Upper lobe of left lung (tissue), 6 donors: ENCODE measurements at regions not wholly inside any gene's neighbourhood (a gene's known extent, or its start where the extent isn't known, plus 50 kb on each side); places are given as distances from the start of the nearest gene placed in this dataset.

Experiments used
- ATAC-seq, 2 donors: fragments of 200-7000 bp; cut with Tn5 transposase; one replicate each; pipeline ENCODE4 v1.9.1; 2022; ENCODE audit warnings: mild to moderate bottlenecking in 2 of 2, moderate library complexity in 2 of 2; ENCODE audit not compliant: low FRiP score in 2 of 2
- DNase-seq, 2 donors: peaks; one replicate each; pipeline ENCODE4 v3.0.0-alpha.2; 2019 to 2020
- H3K27ac ChIP-seq, 4 donors: fragments of 200-600 bp; sonication (generic); one replicate each; pipeline ENCODE4 v1.5.1; 2016 to 2019
- H3K27me3 ChIP-seq, 4 donors: fragments of 200-600 bp; sonication (generic); one replicate each; pipeline ENCODE4 v1.5.1; 2017 to 2019
- H3K36me3 ChIP-seq, 4 donors: fragments of 200-600 bp; sonication (generic); one replicate each; pipeline ENCODE4 v1.5.1; 2016 to 2019
- H3K4me1 ChIP-seq, 4 donors: fragments of 200-600 bp; sonication (generic); one replicate each; pipeline ENCODE4 v1.5.1; 2018 to 2019
- H3K4me3 ChIP-seq, 4 donors: fragments of 200-600 bp; sonication (generic); one replicate each; pipeline ENCODE4 v1.5.1; 2017 to 2019; ENCODE audit warnings: mild to moderate bottlenecking in 2 of 4, moderate library complexity in 1 of 4
- H3K9me3 ChIP-seq, 4 donors: fragments of 200-600 bp; sonication (generic); one replicate each; pipeline ENCODE4 v1.5.1; 2018 to 2019
- EP300 ChIP-seq, 4 donors: sonication (generic); formaldehyde crosslinking; IDR thresholded peaks; one replicate each; pipeline ENCODE4 v1.5.1; 2017; ENCODE audit warnings: antibody characterized with exemption in 4 of 4, control low read depth in 2 of 4
- POLR2A ChIP-seq, 4 donors: fragments of 450-650 bp; IDR thresholded peaks; one replicate each; pipeline ENCODE4 v1.5.1; 2016 to 2017; ENCODE audit warnings: antibody characterized with exemption in 4 of 4, mild to moderate bottlenecking in 2 of 4
- POLR2AphosphoS5 ChIP-seq, 2 donors: sonication (generic); formaldehyde crosslinking; IDR thresholded peaks; one replicate each; pipeline ENCODE4 v1.5.1; 2017; ENCODE audit warnings: antibody characterized with exemption in 2 of 2
- WGBS, 2 donors: methylation state at CpG; one replicate each; pipeline ENCODE4 v1.1.5; 2017 to 2018; 5-methylcytosine and 5-hydroxymethylcytosine counted together
- TF ChIP-seq, protein P1 (sequence below), 6 experiments: fragments of 450-650 bp in 4 of 6; fragments of 200-600 bp in 2 of 6; sonication (generic) in 2 of 6; IDR thresholded peaks; one replicate each; pipeline ENCODE4 v1.5.1; 2016 to 2019; ENCODE audit warnings: antibody characterized with exemption in 6 of 6
- donor health status: DM: no; HTN: no; CAD: no; lungs with moderate emphysema.
- donor health status: DM: no; HTN: yes; CAD: no; lungs with severe emphysema.

DNA sequence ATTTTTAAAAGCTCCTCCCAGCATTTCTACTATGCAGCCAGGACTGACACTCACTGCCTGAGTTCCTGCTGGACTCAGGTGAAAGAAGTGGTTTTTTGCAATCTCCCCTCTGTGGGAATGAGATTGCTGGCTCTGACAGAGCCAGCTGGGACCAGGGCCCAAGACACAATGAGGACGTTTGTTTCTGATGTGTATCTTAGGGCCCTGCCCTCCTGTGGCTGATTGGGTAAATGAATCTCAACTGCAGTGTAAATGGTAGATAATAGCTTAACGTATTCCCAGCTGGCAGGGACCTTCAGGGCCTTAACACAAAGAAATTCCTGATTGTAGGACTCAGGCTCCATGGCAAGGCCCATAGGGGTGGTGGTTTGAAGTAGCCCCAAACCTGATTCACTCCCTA, 85.8 kb upstream of the PRPS1 start:
- Histone ChIP-seq H3K9me3 (no peaks in the 10 kb centered on the region), H3K4me1 (no peaks in the 10 kb centered on the region), H3K36me3 (no peaks in the 10 kb centered on the region), H3K4me3 (no peak overlapping the region), H3K27me3 (no peaks in the 10 kb centered on the region), H3K27ac (no peak overlapping the region)
- no peak for DNase-seq
- no peak for ATAC-seq
- TF ChIP-seq EP300 (IDR thresholded peaks at IDR 0.05), result no peak
- no peak for TF ChIP-seq POLR2AphosphoS5 (IDR thresholded peaks at IDR 0.05)
- no peak for TF ChIP-seq POLR2A (IDR thresholded peaks at IDR 0.05)
- TF ChIP-seq, protein P1, sequence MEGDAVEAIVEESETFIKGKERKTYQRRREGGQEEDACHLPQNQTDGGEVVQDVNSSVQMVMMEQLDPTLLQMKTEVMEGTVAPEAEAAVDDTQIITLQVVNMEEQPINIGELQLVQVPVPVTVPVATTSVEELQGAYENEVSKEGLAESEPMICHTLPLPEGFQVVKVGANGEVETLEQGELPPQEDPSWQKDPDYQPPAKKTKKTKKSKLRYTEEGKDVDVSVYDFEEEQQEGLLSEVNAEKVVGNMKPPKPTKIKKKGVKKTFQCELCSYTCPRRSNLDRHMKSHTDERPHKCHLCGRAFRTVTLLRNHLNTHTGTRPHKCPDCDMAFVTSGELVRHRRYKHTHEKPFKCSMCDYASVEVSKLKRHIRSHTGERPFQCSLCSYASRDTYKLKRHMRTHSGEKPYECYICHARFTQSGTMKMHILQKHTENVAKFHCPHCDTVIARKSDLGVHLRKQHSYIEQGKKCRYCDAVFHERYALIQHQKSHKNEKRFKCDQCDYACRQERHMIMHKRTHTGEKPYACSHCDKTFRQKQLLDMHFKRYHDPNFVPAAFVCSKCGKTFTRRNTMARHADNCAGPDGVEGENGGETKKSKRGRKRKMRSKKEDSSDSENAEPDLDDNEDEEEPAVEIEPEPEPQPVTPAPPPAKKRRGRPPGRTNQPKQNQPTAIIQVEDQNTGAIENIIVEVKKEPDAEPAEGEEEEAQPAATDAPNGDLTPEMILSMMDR (IDR thresholded peaks at IDR 0.05), result no peak
- 16% methylated on average over 2 of the region's 2 CpGs; no CpG with 5 or more reads in 1 of the 2 donors for WGBS, 2 donors

DNA sequence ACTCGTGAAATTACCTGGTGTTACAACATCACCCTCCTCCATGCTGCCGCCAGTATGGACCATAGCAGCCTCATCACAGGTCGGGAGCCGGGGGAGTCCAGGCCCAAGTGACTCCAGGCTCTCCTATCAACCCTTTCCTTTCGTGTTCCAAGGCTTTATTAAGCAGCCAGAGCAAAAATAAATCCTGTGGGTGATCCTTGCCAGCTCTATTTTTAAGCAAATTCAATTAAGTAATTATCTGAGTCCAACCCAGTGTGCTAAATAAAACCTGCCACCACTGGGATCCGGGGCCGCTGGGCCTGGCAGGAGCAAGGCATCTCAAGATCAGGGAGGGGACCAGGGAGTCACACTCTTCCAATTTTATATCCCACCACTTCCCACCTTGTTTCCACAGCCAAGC, 80.7 kb upstream of the PRPS1 start:
- DNase-seq (no peak), ATAC-seq (no peak)
- 69 to 83% methylated on average over 3 to 7 of the region's 7 CpGs for WGBS, 2 donors
- no peak overlapping the region for H3K27ac ChIP-seq
- no peak overlapping the region for H3K4me3 ChIP-seq
- H3K27me3 ChIP-seq, result no peaks in the 10 kb centered on the region
- H3K9me3 ChIP-seq, result no peaks in the 10 kb centered on the region
- no peaks in the 10 kb centered on the region for H3K4me1 ChIP-seq
- no peak for TF ChIP-seq EP300 (IDR thresholded peaks at IDR 0.05)
- no peaks in the 10 kb centered on the region for H3K36me3 ChIP-seq

DNA sequence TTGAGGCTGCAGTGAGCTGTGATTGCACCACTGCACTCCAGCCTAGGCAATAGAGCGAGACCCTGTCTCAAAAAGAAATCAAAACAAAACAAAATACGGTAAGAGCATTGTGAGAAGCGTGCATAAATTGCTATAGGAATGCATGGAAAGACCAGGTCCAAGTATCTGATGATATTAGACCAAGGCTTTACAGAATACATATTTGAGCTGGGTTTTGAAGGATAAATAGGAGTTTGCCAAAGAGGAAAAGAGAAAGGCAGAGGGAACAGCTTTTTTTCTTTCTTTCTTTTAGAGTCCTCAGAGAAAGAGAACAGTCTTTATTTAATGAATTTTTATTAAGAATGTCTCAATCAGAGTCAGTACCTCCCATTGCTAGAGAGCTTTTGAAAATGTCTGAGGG, 79.5 kb upstream of the PRPS1 start:
- ATAC-seq (no peak), DNase-seq (no peak)
- H3K36me3 ChIP-seq, result no peaks in the 10 kb centered on the region
- TF ChIP-seq, protein P1 (IDR thresholded peaks at IDR 0.05), result no peak
- no peak for TF ChIP-seq POLR2A (IDR thresholded peaks at IDR 0.05)
- TF ChIP-seq EP300 (IDR thresholded peaks at IDR 0.05), result no peak
- no peaks in the 10 kb centered on the region for H3K27me3 ChIP-seq
- WGBS, 2 donors, result 84 to 99% methylated on average over 3 of the region's 3 CpGs
- H3K27ac ChIP-seq, result no peak overlapping the region
- no peaks in the 10 kb centered on the region for H3K9me3 ChIP-seq
- H3K4me3 ChIP-seq, result no peak overlapping the region
- H3K4me1 ChIP-seq, result no peaks in the 10 kb centered on the region

DNA sequence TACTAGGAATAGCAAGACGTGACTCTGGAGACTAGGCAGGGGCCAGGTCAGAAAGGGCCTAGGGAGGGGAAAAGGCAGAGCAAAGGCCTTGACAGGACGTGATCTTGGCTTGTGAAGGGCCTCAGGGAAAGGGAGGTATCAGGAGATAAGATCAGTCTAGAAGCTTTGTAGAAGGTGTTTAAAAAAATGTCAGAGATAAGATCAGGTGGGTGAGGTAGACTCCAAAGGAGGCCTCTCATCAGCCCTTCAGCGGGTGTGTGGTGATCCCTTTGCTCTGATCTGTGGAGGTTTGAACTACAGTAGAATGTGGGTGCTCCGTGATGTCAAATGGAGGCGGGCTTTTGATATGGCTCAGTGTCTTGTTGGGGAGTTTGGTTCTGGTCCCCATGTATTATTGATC, 78.8 kb upstream of the PRPS1 start:
- Histone ChIP-seq H3K4me3 (no peak overlapping the region), H3K4me1 (no peaks in the 10 kb centered on the region), H3K36me3 (no peaks in the 10 kb centered on the region), H3K27me3 (no peaks in the 10 kb centered on the region), H3K9me3 (no peaks in the 10 kb centered on the region), H3K27ac (no peak overlapping the region)
- TF ChIP-seq POLR2A (IDR thresholded peaks at IDR 0.05) (no peak), EP300 (IDR thresholded peaks at IDR 0.05) (no peak), POLR2AphosphoS5 (IDR thresholded peaks at IDR 0.05) (no peak)
- TF ChIP-seq, protein P1 (IDR thresholded peaks at IDR 0.05), result no peak
- ATAC-seq, result no peak
- no peak for DNase-seq
- WGBS, 2 donors, result 72 to 77% methylated on average over 5 of the region's 5 CpGs

DNA sequence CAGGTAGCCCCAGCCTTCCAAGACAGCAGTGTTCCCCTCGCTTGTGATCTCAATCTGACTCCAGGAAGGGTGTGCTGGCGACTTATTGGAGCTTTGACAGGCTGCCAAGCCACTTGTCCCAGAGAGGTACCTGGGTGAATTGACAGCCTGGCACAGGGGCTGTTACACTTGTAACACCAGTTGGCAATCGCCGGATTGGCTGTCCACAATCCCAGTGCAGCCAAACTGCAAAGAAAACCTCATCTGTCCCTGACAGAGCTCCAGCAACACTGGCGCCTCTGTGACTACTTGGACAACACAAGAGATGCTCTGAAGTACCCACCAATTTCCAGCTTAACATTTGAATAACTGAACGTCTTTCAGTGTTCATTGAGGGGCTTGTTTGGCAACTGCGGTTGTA, 76.8 kb upstream of the PRPS1 start:
- Histone ChIP-seq H3K4me1 (no peaks in the 10 kb centered on the region), H3K27ac (no peak overlapping the region), H3K36me3 (no peaks in the 10 kb centered on the region), H3K4me3 (no peak overlapping the region), H3K9me3 (no peaks in the 10 kb centered on the region), H3K27me3 (no peaks in the 10 kb centered on the region)
- peak in 1 of 2 donors; percentile 71 for DNase-seq
- WGBS, 2 donors, result 37 to 51% methylated on average over 2 to 5 of the region's 7 CpGs
- no peak for TF ChIP-seq POLR2AphosphoS5 (IDR thresholded peaks at IDR 0.05)
- TF ChIP-seq, protein P1 (IDR thresholded peaks at IDR 0.05), result no peak
- TF ChIP-seq POLR2A (IDR thresholded peaks at IDR 0.05), result no peak
- TF ChIP-seq EP300 (IDR thresholded peaks at IDR 0.05), result no peak
- ATAC-seq, result peak in 1 of 2 donors; percentile 21
